Stromal cell of bone marrow (primary cell): ENCODE measurements at regions not wholly inside any gene's neighbourhood (a gene's known extent, or its start where the extent isn't known, plus 50 kb on each side); places are given as distances from the start of the nearest gene placed in this dataset.
A peak's percentile ranks its signal among the peaks of the same experiment; 100 is the strongest.

Source experiments
- DNase-seq: peaks from one replicate; pipeline ENCODE4 v3.0.0-alpha.2; 2012; ENCODE audit warnings: low read depth

GRCh38 chr3:31250116-31250777 is 282.5 kb upstream of the STT3B start:
- DNase-seq, result no peak

- DNase-seq, result no peak
Measured at GRCh38 chr3:31251083-31251482, 281.6 kb upstream of the STT3B start.

GRCh38 chr3:31252216-31253185 is 280.2 kb upstream of the STT3B start:
- DNase-seq, result no peak

- no peak for DNase-seq
Measured at GRCh38 chr3:31253782-31254181, 278.9 kb upstream of the STT3B start.

- DNase-seq, result no peak
Measured at GRCh38 chr3:31254483-31254882, 278.2 kb upstream of the STT3B start.

GRCh38 chr3:31255007-31255581 is 277.6 kb upstream of the STT3B start:
- DNase-seq, result no peak

- no peak for DNase-seq
Measured at GRCh38 chr3:31262201-31262600, 270.5 kb upstream of the STT3B start.

GRCh38 chr3:31263897-31264296 is 268.8 kb upstream of the STT3B start:
- DNase-seq, result no peak

GRCh38 chr3:31265646-31266428 is 266.9 kb upstream of the STT3B start:
- DNase-seq, result no peak

- DNase-seq, result no peak
Measured at GRCh38 chr3:31268868-31269267, 263.9 kb upstream of the STT3B start.

- DNase-seq, result no peak
Measured at GRCh38 chr3:31270010-31270409, 262.7 kb upstream of the STT3B start.

- peak; percentile 45 for DNase-seq
Measured at GRCh38 chr3:31274326-31275024, 258.2 kb upstream of the STT3B start.

- peak; percentile 25 for DNase-seq
Measured at GRCh38 chr3:31275038-31275572, 257.6 kb upstream of the STT3B start.

GRCh38 chr3:31275583-31275982 is 257.1 kb upstream of the STT3B start:
- no peak for DNase-seq

- DNase-seq, result no peak
Measured at GRCh38 chr3:31277582-31277981, 255.1 kb upstream of the STT3B start.

GRCh38 chr3:31278532-31278931 is 254.2 kb upstream of the STT3B start:
- DNase-seq, result no peak

GRCh38 chr3:31284776-31285175 is 247.9 kb upstream of the STT3B start:
- DNase-seq, result no peak

GRCh38 chr3:31285833-31286486 is 246.8 kb upstream of the STT3B start:
- no peak for DNase-seq

GRCh38 chr3:31288224-31288623 is 244.5 kb upstream of the STT3B start:
- DNase-seq, result no peak

GRCh38 chr3:31288641-31289100 is 244.1 kb upstream of the STT3B start:
- DNase-seq, result no peak

- DNase-seq, result no peak
Measured at GRCh38 chr3:31289584-31289983, 243.1 kb upstream of the STT3B start.
